Upper lobe of left lung (tissue), 6 donors: ENCODE measurements at regions not wholly inside any gene's neighbourhood (a gene's known extent, or its start where the extent isn't known, plus 50 kb on each side); places are given as distances from the start of the nearest gene placed in this dataset.

Experiments
- ATAC-seq, 2 donors: fragments of 200-7000 bp; cut with Tn5 transposase; one replicate each; pipeline ENCODE4 v1.9.1; 2022; ENCODE audit warnings: mild to moderate bottlenecking in 2 of 2, moderate library complexity in 2 of 2; ENCODE audit not compliant: low FRiP score in 2 of 2
- DNase-seq, 2 donors: peaks; one replicate each; pipeline ENCODE4 v3.0.0-alpha.2; 2019 to 2020
- H3K27ac ChIP-seq, 4 donors: fragments of 200-600 bp; sonication (generic); one replicate each; pipeline ENCODE4 v1.5.1; 2016 to 2019
- H3K27me3 ChIP-seq, 4 donors: fragments of 200-600 bp; sonication (generic); one replicate each; pipeline ENCODE4 v1.5.1; 2017 to 2019
- H3K36me3 ChIP-seq, 4 donors: fragments of 200-600 bp; sonication (generic); one replicate each; pipeline ENCODE4 v1.5.1; 2016 to 2019
- H3K4me1 ChIP-seq, 4 donors: fragments of 200-600 bp; sonication (generic); one replicate each; pipeline ENCODE4 v1.5.1; 2018 to 2019
- H3K4me3 ChIP-seq, 4 donors: fragments of 200-600 bp; sonication (generic); one replicate each; pipeline ENCODE4 v1.5.1; 2017 to 2019; ENCODE audit warnings: mild to moderate bottlenecking in 2 of 4, moderate library complexity in 1 of 4
- H3K9me3 ChIP-seq, 4 donors: fragments of 200-600 bp; sonication (generic); one replicate each; pipeline ENCODE4 v1.5.1; 2018 to 2019
- CTCF ChIP-seq, 6 experiments: fragments of 450-650 bp in 4 of 6; fragments of 200-600 bp in 2 of 6; sonication (generic) in 2 of 6; IDR thresholded peaks; one replicate each; pipeline ENCODE4 v1.5.1; 2016 to 2019; ENCODE audit warnings: antibody characterized with exemption in 6 of 6
- EP300 ChIP-seq, 4 donors: sonication (generic); formaldehyde crosslinking; IDR thresholded peaks; one replicate each; pipeline ENCODE4 v1.5.1; 2017; ENCODE audit warnings: antibody characterized with exemption in 4 of 4, control low read depth in 2 of 4
- POLR2A ChIP-seq, 4 donors: fragments of 450-650 bp; IDR thresholded peaks; one replicate each; pipeline ENCODE4 v1.5.1; 2016 to 2017; ENCODE audit warnings: antibody characterized with exemption in 4 of 4, mild to moderate bottlenecking in 2 of 4
- POLR2AphosphoS5 ChIP-seq, 2 donors: sonication (generic); formaldehyde crosslinking; IDR thresholded peaks; one replicate each; pipeline ENCODE4 v1.5.1; 2017; ENCODE audit warnings: antibody characterized with exemption in 2 of 2
- WGBS, 2 donors: methylation state at CpG; one replicate each; pipeline ENCODE4 v1.1.5; 2017 to 2018; 5-methylcytosine and 5-hydroxymethylcytosine counted together
- donor health status: DM: no; HTN: no; CAD: no; lungs with moderate emphysema.
- donor health status: DM: no; HTN: yes; CAD: no; lungs with severe emphysema.

GRCh38 chr2:105677901-105678300 lies 66.8 kb upstream of the NCK2 start:
- no peak overlapping the region for H3K4me3 ChIP-seq
- ATAC-seq (no peak), DNase-seq (no peak)
- H3K27me3 ChIP-seq: no peaks in the 10 kb centered on the region
- no peak for TF ChIP-seq POLR2A (IDR thresholded peaks at IDR 0.05)
- TF ChIP-seq EP300 (IDR thresholded peaks at IDR 0.05): no peak
- TF ChIP-seq POLR2AphosphoS5 (IDR thresholded peaks at IDR 0.05): no peak
- no peak for TF ChIP-seq CTCF (IDR thresholded peaks at IDR 0.05)
- no peaks in the 10 kb centered on the region for H3K36me3 ChIP-seq
- H3K9me3 ChIP-seq: no peaks in the 10 kb centered on the region
- peaks cover 0 to 3% (median 0%) of the 10 kb centered on the region in 4 donors for H3K4me1 ChIP-seq
- whole genome bisulfite sequencing, 2 donors: 71 to 92% methylated on average over 6 of the region's 6 CpGs
- H3K27ac ChIP-seq: no peak overlapping the region

GRCh38 chr2:105675841-105676240 lies 68.9 kb upstream of the NCK2 start:
- DNase-seq: no peak
- ATAC-seq: no peak
- Histone ChIP-seq H3K9me3 (no peaks in the 10 kb centered on the region), H3K4me1 (no peaks in the 10 kb centered on the region), H3K4me3 (no peak overlapping the region), H3K36me3 (no peaks in the 10 kb centered on the region), H3K27ac (no peak overlapping the region), H3K27me3 (no peaks in the 10 kb centered on the region)
- no peak for TF ChIP-seq EP300 (IDR thresholded peaks at IDR 0.05)
- TF ChIP-seq POLR2A (IDR thresholded peaks at IDR 0.05): no peak
- TF ChIP-seq POLR2AphosphoS5 (IDR thresholded peaks at IDR 0.05): no peak
- TF ChIP-seq CTCF (IDR thresholded peaks at IDR 0.05): no peak
- 86 to 96% methylated on average over 3 to 4 of the region's 4 CpGs for WGBS, 2 donors

GRCh38 chr2:105674859-105675541 lies 69.7 kb upstream of the NCK2 start:
- no peak for ATAC-seq
- WGBS, 2 donors: 63 to 66% methylated on average over 10 of the region's 10 CpGs
- no peak for DNase-seq
- no peak overlapping the region for H3K27ac ChIP-seq
- no peaks in the 10 kb centered on the region for H3K9me3 ChIP-seq
- TF ChIP-seq EP300 (IDR thresholded peaks at IDR 0.05) (no peak), POLR2AphosphoS5 (IDR thresholded peaks at IDR 0.05) (peak in 1 of 2 donors; percentile 23)
- no peaks in the 10 kb centered on the region for H3K36me3 ChIP-seq
- H3K4me1 ChIP-seq: no peaks in the 10 kb centered on the region
- H3K27me3 ChIP-seq: no peaks in the 10 kb centered on the region
- H3K4me3 ChIP-seq: no peak overlapping the region

- no peak for ATAC-seq
- WGBS, 2 donors: 57 to 81% methylated on average over 7 of the region's 7 CpGs
These were observed 70.3 kb upstream of the NCK2 start for GRCh38 chr2:105674401-105674800.

GRCh38 chr2:105671156-105671555 lies 73.6 kb upstream of the NCK2 start:
- WGBS, 2 donors: 75 to 76% methylated on average over 8 of the region's 8 CpGs
- H3K36me3 ChIP-seq: no peaks in the 10 kb centered on the region
- no peak for ATAC-seq
- TF ChIP-seq POLR2A (IDR thresholded peaks at IDR 0.05): no peak
- no peak for TF ChIP-seq CTCF (IDR thresholded peaks at IDR 0.05)
- TF ChIP-seq EP300 (IDR thresholded peaks at IDR 0.05): no peak
- TF ChIP-seq POLR2AphosphoS5 (IDR thresholded peaks at IDR 0.05): no peak
- DNase-seq: no peak
- H3K9me3 ChIP-seq: peaks cover 0 to 8% (median under 1%) of the 10 kb centered on the region in 4 donors
- H3K4me3 ChIP-seq: no peak overlapping the region
- H3K27me3 ChIP-seq: no peaks in the 10 kb centered on the region
- no peak overlapping the region for H3K27ac ChIP-seq
- H3K4me1 ChIP-seq: no peaks in the 10 kb centered on the region

More at GRCh38 chr2:105674401-105674800, 70.3 kb upstream of the NCK2 start:
- no peaks in the 10 kb centered on the region for H3K9me3 ChIP-seq
- no peak overlapping the region for H3K4me3 ChIP-seq
- DNase-seq: no peak
- no peaks in the 10 kb centered on the region for H3K27me3 ChIP-seq
- H3K4me1 ChIP-seq: no peaks in the 10 kb centered on the region
- no peak overlapping the region for H3K27ac ChIP-seq
- H3K36me3 ChIP-seq: no peaks in the 10 kb centered on the region
- TF ChIP-seq POLR2AphosphoS5 (IDR thresholded peaks at IDR 0.05) (peak in 1 of 2 donors; percentile 21), POLR2A (IDR thresholded peaks at IDR 0.05) (no peak), EP300 (IDR thresholded peaks at IDR 0.05) (no peak), CTCF (IDR thresholded peaks at IDR 0.05) (no peak)
